HuH-7 (cell line): ENCODE measurements at regions not wholly inside any gene's neighbourhood (a gene's known extent, or its start where the extent isn't known, plus 50 kb on each side); places are given as distances from the start of the nearest gene placed in this dataset.

Experiments
- DNase-seq: peaks from one replicate; pipeline ENCODE4 v3.0.0; 2011; ENCODE audit warnings: low spot score

- DNase-seq, result no peak
Measured at GRCh38 chr18:51651761-51652160, 454.3 kb upstream of the MEX3C start.

- DNase-seq, result no peak
Measured at GRCh38 chr18:51653507-51654213, 456.2 kb upstream of the MEX3C start.

- DNase-seq, result no peak
Measured at GRCh38 chr18:51654488-51655326, 457.2 kb upstream of the MEX3C start.

- DNase-seq, result no peak
Measured at GRCh38 chr18:51655327-51655698, 457.8 kb upstream of the MEX3C start.

- no peak for DNase-seq
Measured at GRCh38 chr18:51656249-51656648, 458.8 kb upstream of the MEX3C start.

GRCh38 chr18:51658436-51658835, 461.0 kb upstream of the MEX3C start:
- no peak for DNase-seq

- DNase-seq, result no peak
Measured at GRCh38 chr18:51659781-51660180, 462.3 kb upstream of the MEX3C start.

- no peak for DNase-seq
Measured at GRCh38 chr18:51660188-51660715, 462.8 kb upstream of the MEX3C start.

- DNase-seq, result no peak
Measured at GRCh38 chr18:51664236-51664635, 466.8 kb upstream of the MEX3C start.

GRCh38 chr18:51666763-51667191, 469.3 kb upstream of the MEX3C start:
- no peak for DNase-seq

- peak; percentile 10 for DNase-seq
Measured at GRCh38 chr18:51668101-51668500, 470.6 kb upstream of the MEX3C start.

GRCh38 chr18:51668607-51669006, 471.1 kb upstream of the MEX3C start:
- DNase-seq, result no peak

- DNase-seq, result no peak
Measured at GRCh38 chr18:51686590-51686989, 489.1 kb upstream of the MEX3C start.

GRCh38 chr18:51687845-51688585, 490.5 kb upstream of the MEX3C start:
- no peak for DNase-seq

- no peak for DNase-seq
Measured at GRCh38 chr18:51692612-51693011, 495.1 kb upstream of the MEX3C start.

- DNase-seq, result no peak
Measured at GRCh38 chr18:51711298-51711889, 513.9 kb upstream of the MEX3C start.

GRCh38 chr18:51712821-51713220, 515.3 kb upstream of the MEX3C start:
- no peak for DNase-seq

GRCh38 chr18:51716277-51716676, 518.8 kb upstream of the MEX3C start:
- no peak for DNase-seq

- DNase-seq, result no peak
Measured at GRCh38 chr18:51721388-51721787, 523.9 kb upstream of the MEX3C start.

GRCh38 chr18:51721996-51722395, 524.5 kb upstream of the MEX3C start:
- DNase-seq, result no peak

- DNase-seq, result no peak
Measured at GRCh38 chr18:51724790-51725721, 527.6 kb upstream of the MEX3C start.
